T-helper 2 cell treated with Interferon-gamma antibody and Interleukin-4, amounts not matched to agents 5 μg/mL and 100 μg/mL, for 36 hours (primary cell): ENCODE measurements at regions not wholly inside any gene's neighbourhood (a gene's known extent, or its start where the extent isn't known, plus 50 kb on each side); places are given as distances from the start of the nearest gene placed in this dataset.

Source experiments
- DNase-seq: peaks from one replicate; pipeline ENCODE4 v3.0.0; 2021; ENCODE audit warnings: low spot score
- H3K27ac Mint-ChIP-seq: one replicate; pipeline ENCODE4 v1.8.0; 2021; ENCODE audit warnings: mild to moderate bottlenecking, mixed read lengths
- H3K27me3 Mint-ChIP-seq: one replicate; pipeline ENCODE4 v1.8.0; 2021; ENCODE audit warnings: low read depth, mixed read lengths
- H3K36me3 Mint-ChIP-seq: one replicate; pipeline ENCODE4 v1.8.0; 2021; ENCODE audit warnings: low read depth, mixed read lengths
- H3K4me1 Mint-ChIP-seq: one replicate; pipeline ENCODE4 v1.8.0; 2021; ENCODE audit warnings: low read depth, mixed read lengths
- H3K4me3 Mint-ChIP-seq: one replicate; pipeline ENCODE4 v1.8.0; 2022; ENCODE audit warnings: mild to moderate bottlenecking, moderate library complexity, mixed read lengths
- H3K9me3 Mint-ChIP-seq: one replicate; pipeline ENCODE4 v1.8.0; 2021; ENCODE audit warnings: mixed read lengths

DNA sequence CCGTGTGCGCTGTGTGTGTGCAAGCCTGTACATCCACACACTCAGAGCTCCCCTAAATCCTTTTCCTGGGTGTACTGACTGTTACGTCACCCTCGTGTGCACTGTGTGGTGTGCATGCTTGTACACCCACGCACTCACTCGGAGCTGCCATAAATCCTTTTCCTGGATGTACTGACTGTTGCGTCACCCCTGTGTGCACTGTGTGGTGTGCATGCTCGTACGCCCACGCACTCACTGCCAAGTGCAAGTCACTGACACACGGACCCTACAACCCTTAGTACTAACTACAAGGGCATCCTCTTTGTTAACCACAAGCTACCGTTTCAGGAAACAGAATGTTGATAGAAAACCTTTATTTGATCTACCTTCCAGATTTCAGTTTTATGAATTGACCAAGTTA is 983.4 kb downstream of the EFNB2 start:
- no peak overlapping the region for H3K4me3 Mint-ChIP-seq
- DNase-seq: no peak
- H3K27ac Mint-ChIP-seq: no peak overlapping the region
- no peaks in the 10 kb centered on the region for H3K36me3 Mint-ChIP-seq
- no peaks in the 10 kb centered on the region for H3K4me1 Mint-ChIP-seq
- no peaks in the 10 kb centered on the region for H3K9me3 Mint-ChIP-seq
- no peaks in the 10 kb centered on the region for H3K27me3 Mint-ChIP-seq

- Mint-ChIP-seq H3K4me3 (no peak overlapping the region), H3K9me3 (no peaks in the 10 kb centered on the region), H3K4me1 (no peaks in the 10 kb centered on the region), H3K36me3 (no peaks in the 10 kb centered on the region), H3K27me3 (no peaks in the 10 kb centered on the region), H3K27ac (no peak overlapping the region)
- DNase-seq: no peak
Observed at GRCh38 chr13:105547851-105548250, 987.6 kb downstream of the EFNB2 start.

GRCh38 chr13:105545811-105546210 is 989.7 kb downstream of the EFNB2 start:
- no peak for DNase-seq
- H3K4me3 Mint-ChIP-seq: no peak overlapping the region
- H3K4me1 Mint-ChIP-seq: no peaks in the 10 kb centered on the region
- no peaks in the 10 kb centered on the region for H3K9me3 Mint-ChIP-seq
- no peaks in the 10 kb centered on the region for H3K27me3 Mint-ChIP-seq
- H3K36me3 Mint-ChIP-seq: no peaks in the 10 kb centered on the region
- H3K27ac Mint-ChIP-seq: no peak overlapping the region

GRCh38 chr13:105543742-105544141 is 991.7 kb downstream of the EFNB2 start:
- H3K4me1 Mint-ChIP-seq: no peaks in the 10 kb centered on the region
- DNase-seq: no peak
- H3K9me3 Mint-ChIP-seq: no peaks in the 10 kb centered on the region
- no peaks in the 10 kb centered on the region for H3K27me3 Mint-ChIP-seq
- H3K27ac Mint-ChIP-seq: no peak overlapping the region
- no peaks in the 10 kb centered on the region for H3K36me3 Mint-ChIP-seq
- H3K4me3 Mint-ChIP-seq: no peak overlapping the region

DNA sequence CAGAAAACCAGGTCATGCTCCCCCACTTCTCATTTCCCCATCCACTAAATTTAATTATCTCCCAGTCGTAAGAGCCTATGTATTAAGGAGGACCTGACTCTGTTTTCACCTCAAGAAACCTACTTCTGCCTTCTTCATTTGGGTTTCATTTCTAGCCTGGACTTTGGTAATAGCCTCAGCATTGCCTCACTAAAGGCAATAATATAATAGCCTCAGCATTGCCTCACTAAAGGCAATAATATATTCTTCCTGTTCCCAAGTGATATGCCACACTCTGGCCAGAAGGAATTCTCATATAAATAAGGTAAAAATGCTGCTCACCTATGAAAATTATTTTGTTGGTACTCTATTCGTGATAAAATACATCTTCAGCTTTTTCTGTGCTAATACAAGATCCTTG is 993.9 kb downstream of the EFNB2 start:
- Mint-ChIP-seq H3K4me1 (no peaks in the 10 kb centered on the region), H3K4me3 (no peak overlapping the region), H3K27me3 (no peaks in the 10 kb centered on the region), H3K36me3 (no peaks in the 10 kb centered on the region), H3K9me3 (no peaks in the 10 kb centered on the region), H3K27ac (no peak overlapping the region)
- DNase-seq: no peak

DNA sequence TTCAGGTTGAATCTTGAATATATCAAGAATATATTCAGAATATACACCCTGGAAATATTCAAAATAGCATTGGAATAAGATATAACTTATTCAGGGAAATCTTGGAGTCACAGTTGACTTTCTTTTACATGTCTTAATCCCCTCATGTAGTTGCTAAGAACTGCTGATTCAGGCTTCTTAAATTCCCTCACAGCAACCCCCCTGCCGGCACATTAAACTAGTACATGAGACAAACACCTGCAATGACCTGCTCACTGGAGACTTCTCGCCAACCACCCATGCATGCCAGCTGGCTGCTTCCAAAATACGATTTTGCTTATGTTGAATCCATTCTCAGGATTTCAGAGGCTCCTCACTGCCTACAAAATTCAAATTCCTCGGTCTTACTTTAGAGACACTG is 997.1 kb downstream of the EFNB2 start:
- DNase-seq: no peak
- Mint-ChIP-seq H3K36me3 (no peaks in the 10 kb centered on the region), H3K4me3 (no peak overlapping the region), H3K27ac (no peak overlapping the region), H3K4me1 (no peaks in the 10 kb centered on the region), H3K27me3 (no peaks in the 10 kb centered on the region), H3K9me3 (no peaks in the 10 kb centered on the region)

- no peaks in the 10 kb centered on the region for H3K9me3 Mint-ChIP-seq
- H3K4me3 Mint-ChIP-seq: no peak overlapping the region
- H3K4me1 Mint-ChIP-seq: no peaks in the 10 kb centered on the region
- H3K27me3 Mint-ChIP-seq: no peaks in the 10 kb centered on the region
- H3K36me3 Mint-ChIP-seq: no peaks in the 10 kb centered on the region
- no peak for DNase-seq
- H3K27ac Mint-ChIP-seq: no peak overlapping the region
Observed at GRCh38 chr13:105537113-105537512, 998.3 kb downstream of the EFNB2 start.

DNA sequence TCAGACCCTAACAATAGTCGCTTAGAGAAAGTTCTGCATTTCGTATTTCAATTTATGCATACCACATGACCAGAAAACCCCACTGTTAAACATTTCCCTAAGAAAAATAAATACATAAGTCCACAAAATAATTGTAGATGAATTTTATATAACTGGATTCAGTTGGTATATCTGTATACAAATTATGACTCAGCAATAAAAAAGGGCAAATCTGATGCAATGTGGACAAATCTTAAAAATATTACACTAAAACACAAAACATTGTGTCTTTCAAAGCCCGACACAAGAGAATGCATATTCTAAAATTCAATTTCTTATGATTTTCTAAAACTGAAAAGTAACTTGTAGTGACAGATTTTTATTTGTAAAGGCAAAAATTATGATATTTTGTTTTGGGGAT is 1005.0 kb downstream of the EFNB2 start:
- Mint-ChIP-seq H3K9me3 (no peaks in the 10 kb centered on the region), H3K4me1 (no peaks in the 10 kb centered on the region), H3K27me3 (no peaks in the 10 kb centered on the region), H3K27ac (no peak overlapping the region), H3K4me3 (no peak overlapping the region), H3K36me3 (no peaks in the 10 kb centered on the region)
- DNase-seq: no peak

- Mint-ChIP-seq H3K9me3 (no peaks in the 10 kb centered on the region), H3K4me3 (no peak overlapping the region), H3K27me3 (no peaks in the 10 kb centered on the region), H3K36me3 (no peaks in the 10 kb centered on the region), H3K4me1 (no peaks in the 10 kb centered on the region), H3K27ac (no peak overlapping the region)
- no peak for DNase-seq
Observed at GRCh38 chr13:105527127-105527526, 1008.3 kb downstream of the EFNB2 start.

GRCh38 chr13:105519771-105520170 is 1015.7 kb downstream of the EFNB2 start:
- Mint-ChIP-seq H3K27me3 (no peaks in the 10 kb centered on the region), H3K27ac (no peak overlapping the region), H3K9me3 (no peaks in the 10 kb centered on the region), H3K4me1 (no peaks in the 10 kb centered on the region), H3K36me3 (no peaks in the 10 kb centered on the region), H3K4me3 (no peak overlapping the region)
- DNase-seq: no peak

DNA sequence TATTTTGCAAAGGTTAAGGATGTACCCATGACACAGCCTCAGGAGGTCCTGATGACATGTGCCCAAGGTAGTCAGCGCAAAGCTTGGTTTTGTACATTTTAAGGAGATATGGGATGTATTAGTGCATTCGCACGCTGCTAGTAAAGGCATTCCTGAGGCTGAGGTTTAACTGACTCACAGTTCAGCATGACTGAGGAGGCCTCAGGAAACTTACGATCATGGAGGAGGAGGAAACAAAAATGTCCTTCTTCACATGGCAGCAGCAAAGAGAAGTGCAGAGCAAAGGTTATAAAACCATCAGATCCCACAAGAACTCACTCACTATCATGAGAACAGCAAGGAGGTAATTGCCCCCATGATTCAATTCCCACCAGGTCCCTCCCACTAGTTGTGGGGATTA is 1017.4 kb downstream of the EFNB2 start:
- H3K36me3 Mint-ChIP-seq: no peaks in the 10 kb centered on the region
- no peak overlapping the region for H3K4me3 Mint-ChIP-seq
- no peaks in the 10 kb centered on the region for H3K9me3 Mint-ChIP-seq
- H3K27me3 Mint-ChIP-seq: no peaks in the 10 kb centered on the region
- DNase-seq: no peak
- H3K4me1 Mint-ChIP-seq: no peaks in the 10 kb centered on the region
- H3K27ac Mint-ChIP-seq: no peak overlapping the region

DNA sequence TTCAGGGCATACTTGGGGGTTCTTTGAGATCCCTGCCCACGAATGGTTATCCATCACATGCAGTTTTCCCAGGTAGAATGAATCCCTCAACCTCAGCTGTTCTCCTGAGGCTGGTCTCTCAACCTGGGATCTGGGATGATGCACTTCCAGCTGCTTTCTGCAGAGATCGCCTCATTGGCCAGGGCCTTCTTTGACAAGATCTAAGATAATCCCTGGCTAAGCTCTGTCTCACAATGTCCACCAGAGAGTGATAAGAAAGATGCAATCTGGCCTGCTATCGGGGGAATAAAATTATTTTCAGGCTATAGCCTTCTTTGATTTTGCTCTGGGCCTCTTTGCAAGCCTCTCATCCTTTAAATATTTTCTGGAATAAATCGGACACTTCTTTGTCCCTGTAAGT is 1021.1 kb downstream of the EFNB2 start:
- no peak overlapping the region for H3K27ac Mint-ChIP-seq
- no peaks in the 10 kb centered on the region for H3K27me3 Mint-ChIP-seq
- no peak for DNase-seq

GRCh38 chr13:105513448-105513847 is 1022.0 kb downstream of the EFNB2 start:
- no peak for DNase-seq
- Mint-ChIP-seq H3K27ac (no peak overlapping the region), H3K4me1 (no peaks in the 10 kb centered on the region), H3K4me3 (no peak overlapping the region), H3K9me3 (no peaks in the 10 kb centered on the region), H3K27me3 (no peaks in the 10 kb centered on the region), H3K36me3 (no peaks in the 10 kb centered on the region)

More for the DNA sequence above, 1021.1 kb downstream of the EFNB2 start:
- Mint-ChIP-seq H3K4me1 (no peaks in the 10 kb centered on the region), H3K36me3 (no peaks in the 10 kb centered on the region), H3K9me3 (no peaks in the 10 kb centered on the region), H3K4me3 (no peak overlapping the region)

GRCh38 chr13:105509981-105510762 is 1025.3 kb downstream of the EFNB2 start:
- H3K4me1 Mint-ChIP-seq: no peaks in the 10 kb centered on the region
- H3K4me3 Mint-ChIP-seq: no peak overlapping the region
- DNase-seq: no peak
- no peaks in the 10 kb centered on the region for H3K9me3 Mint-ChIP-seq
- no peaks in the 10 kb centered on the region for H3K36me3 Mint-ChIP-seq
- no peak overlapping the region for H3K27ac Mint-ChIP-seq
- H3K27me3 Mint-ChIP-seq: no peaks in the 10 kb centered on the region

GRCh38 chr13:105506463-105506862 is 1029.0 kb downstream of the EFNB2 start:
- Mint-ChIP-seq H3K27ac (no peak overlapping the region), H3K9me3 (no peaks in the 10 kb centered on the region), H3K36me3 (no peaks in the 10 kb centered on the region), H3K4me3 (no peak overlapping the region), H3K4me1 (no peaks in the 10 kb centered on the region), H3K27me3 (no peaks in the 10 kb centered on the region)
- DNase-seq: no peak
